HG02938 (cell line): ENCODE measurements at regions not wholly inside any gene's neighbourhood (a gene's known extent, or its start where the extent isn't known, plus 50 kb on each side); places are given as distances from the start of the nearest gene placed in this dataset.

Source experiments
- ATAC-seq: cut with Tn5 transposase; IDR thresholded peaks from one replicate; pipeline ENCODE4 v1.9.1; 2021; ENCODE audit warnings: mild to moderate bottlenecking, moderate library complexity; ENCODE audit not compliant: unreplicated experiment

DNA sequence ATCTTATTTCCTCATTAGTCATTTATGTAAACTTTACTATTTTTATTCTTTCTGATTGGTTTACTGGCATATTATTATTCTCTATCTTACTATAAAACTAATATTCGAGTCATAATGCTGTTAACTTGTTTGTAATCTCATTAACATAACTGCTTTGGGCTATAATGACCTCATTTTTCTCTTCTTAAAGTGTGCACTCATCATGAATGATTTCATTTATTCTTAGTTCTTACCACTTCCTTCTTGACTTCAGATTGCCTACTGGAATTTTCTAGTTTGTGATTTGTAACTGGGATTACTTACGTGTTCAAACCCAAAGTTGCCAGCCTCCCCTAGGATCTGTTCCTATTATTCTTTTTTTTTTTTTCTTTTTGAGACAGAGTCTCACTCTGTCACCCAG is 91.8 kb upstream of the TNFAIP3 start:
- no peak for ATAC-seq

DNA sequence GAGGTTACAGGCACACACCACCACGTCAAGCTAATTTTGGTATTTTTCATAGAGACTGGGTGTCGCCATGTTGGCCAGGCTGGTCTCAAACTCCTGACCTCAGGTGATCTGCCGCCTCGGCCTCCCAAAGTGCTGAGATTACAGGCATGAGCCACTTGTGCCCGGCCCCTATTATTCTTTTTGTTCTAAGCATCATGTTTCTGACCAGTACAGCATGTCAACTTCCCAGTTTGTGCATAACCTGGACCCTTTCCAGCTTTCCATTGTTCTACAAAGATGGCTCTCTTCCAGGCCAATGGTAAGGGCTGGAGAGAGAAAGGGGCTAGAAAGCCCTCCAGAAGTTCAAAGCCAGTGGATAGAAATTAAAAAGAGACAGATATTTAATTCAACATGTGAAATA is 91.3 kb upstream of the TNFAIP3 start:
- ATAC-seq = no peak

DNA sequence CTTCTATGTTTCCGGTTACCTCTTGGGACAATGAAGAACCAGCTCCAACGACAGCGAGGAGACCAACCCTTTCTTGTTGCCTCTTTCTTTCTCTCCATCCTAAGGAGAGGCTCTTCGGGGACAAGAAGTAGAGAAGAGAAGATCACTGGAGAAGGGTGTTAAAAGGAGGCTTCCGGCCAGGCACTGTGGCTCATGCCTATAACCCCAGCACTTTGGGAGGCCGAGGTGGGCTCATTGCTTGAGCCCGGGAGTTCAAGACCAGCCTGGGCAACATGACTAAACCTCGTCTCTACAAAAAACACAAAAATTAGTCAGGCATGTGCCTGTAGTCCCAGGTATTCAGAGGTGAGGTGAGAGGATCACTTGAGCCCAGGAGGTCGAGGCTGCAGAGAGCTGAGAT is 90.8 kb upstream of the TNFAIP3 start:
- no peak for ATAC-seq

GRCh38 chr6:137776786-137777686 is 90.0 kb upstream of the TNFAIP3 start:
- no peak for ATAC-seq

- ATAC-seq = no peak
Measured at GRCh38 chr6:137777687-137778075, 89.4 kb upstream of the TNFAIP3 start.

DNA sequence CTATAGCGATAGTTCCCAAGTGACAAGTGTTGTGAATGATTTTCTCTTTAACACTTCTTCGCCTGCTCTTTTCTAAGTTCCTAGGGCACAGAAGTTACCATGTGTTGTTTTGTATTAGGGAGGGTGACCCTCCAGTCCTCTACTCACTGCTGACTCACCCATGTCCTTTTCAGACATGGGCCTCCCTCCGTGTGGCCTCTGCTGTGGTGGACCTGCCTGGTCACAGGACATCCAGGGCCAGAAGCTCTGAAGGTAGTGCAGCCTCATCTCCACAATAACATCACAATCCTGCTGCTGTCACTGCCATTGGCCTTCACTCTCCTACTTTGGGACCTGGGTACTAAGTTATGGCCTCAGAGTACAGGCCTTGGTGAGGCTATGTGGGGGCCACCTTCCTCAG is 87.1 kb upstream of the TNFAIP3 start:
- no peak for ATAC-seq

DNA sequence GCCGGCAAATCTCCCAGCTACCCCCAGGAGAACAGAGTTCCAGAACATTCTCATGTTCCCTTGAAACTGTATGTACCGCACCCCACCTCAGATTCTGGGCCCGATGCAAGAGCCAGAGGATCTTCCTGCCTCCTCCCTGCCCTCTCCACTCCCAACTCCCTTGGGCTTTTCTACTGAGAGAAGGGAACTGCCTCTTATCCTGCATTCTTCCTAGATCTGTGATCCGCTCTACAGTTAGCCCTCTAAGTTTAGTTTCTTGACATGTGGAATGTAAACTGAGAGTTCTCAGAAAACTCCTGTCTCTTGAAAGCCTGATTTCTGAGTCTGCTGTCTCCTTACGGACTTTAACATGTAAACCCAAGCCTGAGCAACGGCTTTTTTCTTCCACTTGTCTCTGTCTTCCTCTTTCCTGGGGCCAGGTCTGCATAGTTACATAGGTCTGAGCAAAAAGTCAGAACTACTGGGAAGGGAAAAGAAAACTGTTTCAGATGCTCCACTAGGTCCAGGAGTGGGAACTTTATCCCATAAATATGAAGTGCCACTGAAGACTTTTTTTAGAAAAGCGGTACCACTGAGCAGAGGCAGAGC is 86.5 kb upstream of the TNFAIP3 start:
- ATAC-seq = no peak

GRCh38 chr6:137781639-137782038 is 85.4 kb upstream of the TNFAIP3 start:
- ATAC-seq = no peak

DNA sequence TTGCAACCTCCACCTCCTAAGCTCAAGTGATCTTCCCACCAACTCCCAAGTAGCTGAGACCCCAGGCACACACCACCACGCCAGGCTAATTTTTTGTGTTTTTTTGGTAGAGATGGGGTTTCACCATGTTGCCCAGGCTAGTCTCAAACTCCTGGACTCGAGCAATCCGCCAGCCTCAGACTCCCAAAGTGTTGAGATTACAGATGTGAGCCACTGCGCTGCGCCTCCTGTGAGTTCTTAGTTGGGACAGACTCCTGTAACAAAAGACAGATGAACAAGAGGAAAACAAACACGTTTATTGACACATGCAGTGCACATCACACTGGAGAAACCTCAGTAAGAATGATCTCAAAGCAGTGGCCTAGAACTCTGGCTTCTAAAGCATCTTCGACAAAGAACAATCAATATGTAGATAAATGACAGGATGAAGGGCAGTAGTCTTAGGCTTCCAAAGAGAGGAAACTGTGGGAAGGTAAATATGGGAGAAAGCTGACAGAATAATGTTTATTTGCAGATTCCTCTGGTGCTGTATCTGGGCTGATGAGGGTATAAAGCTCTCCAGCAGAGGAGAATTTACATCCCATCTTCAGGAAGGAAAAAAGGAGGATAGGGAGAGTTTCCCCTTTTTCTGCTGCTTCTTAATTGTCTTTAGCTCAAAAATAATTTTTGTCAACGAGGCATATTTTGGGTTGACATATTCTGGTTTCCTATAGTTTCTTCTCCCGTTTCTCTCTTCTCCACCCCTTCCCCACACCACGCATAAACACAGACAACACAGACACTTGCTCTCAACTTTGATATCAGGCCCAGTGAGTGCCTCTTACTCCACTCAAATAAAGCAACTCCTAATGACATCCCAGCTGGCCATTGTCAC is 84.7 kb upstream of the TNFAIP3 start:
- ATAC-seq = no peak

- ATAC-seq = no peak
Measured at GRCh38 chr6:137783710-137784109, 83.3 kb upstream of the TNFAIP3 start.

DNA sequence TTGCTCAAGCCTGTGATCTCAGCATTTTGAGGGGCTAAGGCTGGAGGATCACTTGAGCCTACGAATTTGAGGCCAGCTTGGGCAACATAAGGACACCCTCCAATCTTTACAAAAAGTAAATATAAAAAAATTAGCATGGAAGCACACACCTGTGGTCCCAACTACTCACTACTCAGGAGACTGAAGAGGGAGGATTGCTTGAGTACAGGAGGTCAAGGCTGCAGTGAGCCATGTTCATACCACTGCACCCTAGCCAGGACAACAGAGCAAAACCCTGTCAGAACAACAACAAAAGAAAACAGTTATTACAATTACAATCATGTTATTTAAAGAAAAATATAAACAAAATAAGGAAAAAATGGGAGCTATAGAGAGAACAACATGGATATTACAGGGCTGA is 82.5 kb upstream of the TNFAIP3 start:
- no peak for ATAC-seq

DNA sequence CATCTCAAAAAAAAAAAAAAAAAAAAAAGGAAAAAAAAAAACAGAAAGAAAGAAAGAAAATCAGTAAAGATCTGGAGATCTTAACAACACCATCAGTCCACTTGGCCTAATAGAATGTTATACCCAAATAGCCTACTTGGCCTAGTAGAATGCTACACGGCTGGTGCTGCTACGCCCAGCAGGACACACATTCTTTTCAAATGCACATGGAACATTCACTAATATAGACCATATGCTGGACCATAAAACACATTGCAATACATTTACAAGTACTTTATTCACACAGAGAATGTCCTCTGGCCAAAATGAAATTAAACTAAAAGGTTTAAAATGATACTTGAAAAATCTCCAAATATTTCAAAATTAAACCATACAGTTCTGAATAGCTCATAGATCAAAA is 80.0 kb upstream of the TNFAIP3 start:
- no peak for ATAC-seq

DNA sequence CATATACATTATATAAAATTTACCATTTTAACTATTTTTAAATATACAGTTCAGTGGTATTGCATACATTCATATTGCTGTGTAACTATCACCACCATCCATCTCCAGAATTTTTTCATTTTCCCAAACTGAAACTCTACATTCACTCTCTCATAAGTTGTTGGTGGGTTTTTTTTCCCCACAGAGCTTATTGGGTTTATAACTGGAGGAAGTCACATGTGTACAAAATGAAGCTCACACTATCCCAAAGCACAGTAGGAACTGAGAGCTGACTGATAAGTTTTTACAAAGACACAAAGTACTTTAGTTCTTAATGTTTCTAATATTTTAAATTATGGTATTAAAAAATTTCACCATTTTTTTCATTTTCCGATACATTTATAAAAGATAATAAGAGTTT is 78.8 kb upstream of the TNFAIP3 start:
- ATAC-seq = no peak

DNA sequence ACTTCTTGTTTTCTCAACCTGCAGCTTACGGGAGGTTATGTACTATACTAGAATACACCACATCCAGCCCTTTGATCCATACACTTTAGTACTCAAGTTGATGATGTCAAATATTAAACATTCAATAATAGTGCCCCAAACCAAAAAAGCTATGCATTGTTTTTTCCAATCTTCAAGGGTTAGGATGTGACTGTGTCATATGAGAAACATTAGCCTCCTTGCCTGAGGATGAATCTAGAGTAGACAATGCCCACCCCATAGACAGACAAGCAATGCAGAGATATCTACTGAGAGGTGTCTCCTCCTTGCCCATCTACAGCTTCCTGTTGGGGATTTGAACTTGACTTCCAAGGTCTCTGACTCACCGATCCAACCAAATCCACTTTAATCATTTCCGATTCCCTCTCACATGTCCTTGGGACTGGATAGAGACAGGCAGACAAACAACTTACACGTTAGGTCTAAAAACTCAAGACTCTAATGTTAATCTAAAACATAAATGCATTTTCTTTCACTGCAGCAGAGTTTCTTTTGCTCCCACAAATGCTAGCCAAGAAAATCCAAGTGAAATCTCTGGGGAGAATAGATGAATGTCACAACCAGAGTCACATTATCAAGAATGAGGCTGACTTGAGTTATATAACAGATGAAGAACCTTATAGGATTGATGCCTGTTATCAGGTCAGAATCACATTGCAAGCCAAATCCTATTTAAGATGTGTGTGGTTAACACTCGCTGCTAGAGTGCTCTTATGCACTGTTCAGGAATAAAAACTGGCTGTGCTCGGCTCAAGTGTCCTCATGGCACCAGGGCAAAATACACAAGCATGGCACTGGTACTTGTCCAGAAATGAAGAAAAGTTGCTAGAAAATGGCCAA is 75.5 kb upstream of the TNFAIP3 start:
- no peak for ATAC-seq

DNA sequence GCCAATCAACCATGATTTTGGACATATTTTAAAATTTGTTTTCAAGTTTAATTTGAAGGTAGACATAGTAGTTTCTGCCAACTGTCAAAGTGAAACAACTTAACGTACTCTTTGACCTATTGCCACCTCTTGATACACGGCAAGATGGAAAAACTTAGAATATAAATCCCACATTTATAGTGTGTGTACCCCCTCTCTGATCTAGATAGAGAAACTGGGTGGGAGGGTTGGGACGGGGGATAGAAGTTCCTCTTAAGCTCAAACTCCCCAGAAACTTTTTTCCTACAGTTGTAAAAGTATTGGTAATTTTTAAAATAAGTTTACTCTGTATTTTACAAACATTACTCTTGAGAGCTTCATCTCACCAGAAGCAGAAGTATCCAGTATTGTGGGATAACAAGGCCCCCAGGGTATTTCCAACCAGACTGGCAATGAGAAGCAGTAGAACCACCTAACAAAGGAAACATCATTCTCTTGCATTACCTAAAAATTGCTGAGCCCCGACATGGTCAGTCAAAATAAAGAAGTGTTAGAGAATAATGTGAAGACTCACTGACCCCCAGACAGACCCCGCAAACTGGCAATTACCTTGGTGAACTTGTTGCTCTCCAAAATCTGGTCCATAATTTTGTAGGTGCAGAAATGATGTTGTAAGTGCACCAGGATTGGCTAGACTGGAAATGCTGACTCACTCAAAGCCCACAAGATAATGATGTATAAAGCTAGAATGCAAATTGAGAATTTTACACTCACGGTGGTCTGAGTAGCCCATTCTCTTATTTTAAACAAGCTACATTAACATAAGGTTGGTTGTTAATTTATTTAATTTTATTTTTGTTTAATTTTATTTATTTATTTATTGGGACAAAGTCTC is 74.7 kb upstream of the TNFAIP3 start:
- ATAC-seq = no peak

GRCh38 chr6:137793805-137794515 is 73.1 kb upstream of the TNFAIP3 start:
- no peak for ATAC-seq

DNA sequence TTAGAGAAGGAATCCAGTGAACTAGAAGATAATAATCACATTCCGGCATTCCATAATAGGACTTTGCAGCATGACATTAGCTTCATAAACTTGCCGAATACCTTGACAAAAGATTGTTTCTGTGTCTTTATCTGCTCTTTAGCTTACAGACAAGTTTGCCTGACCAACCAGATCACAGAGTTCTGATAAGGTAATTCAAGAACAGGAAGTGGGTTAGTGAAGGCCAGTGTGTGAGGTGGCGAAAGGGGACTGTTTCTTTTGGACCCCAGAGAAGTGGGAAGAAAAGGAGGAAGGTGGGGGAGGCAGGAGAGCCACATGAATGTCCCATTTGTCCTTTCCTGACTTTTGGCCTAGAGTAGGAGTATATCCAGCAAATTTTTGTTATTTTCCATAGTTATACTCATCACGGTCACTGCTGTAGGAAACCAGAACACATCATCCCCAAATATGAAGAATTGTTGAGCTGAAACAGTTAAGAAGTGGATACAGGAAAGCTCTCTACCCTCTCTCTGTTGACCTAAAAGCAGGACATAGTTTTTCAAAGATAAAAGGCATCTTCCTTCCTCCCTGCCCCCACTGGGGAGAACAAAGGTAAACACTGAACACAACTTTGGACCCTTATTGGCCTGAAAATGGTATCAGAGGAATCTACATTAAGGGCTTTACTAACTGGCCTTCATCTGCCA is 72.4 kb upstream of the TNFAIP3 start:
- ATAC-seq = no peak

DNA sequence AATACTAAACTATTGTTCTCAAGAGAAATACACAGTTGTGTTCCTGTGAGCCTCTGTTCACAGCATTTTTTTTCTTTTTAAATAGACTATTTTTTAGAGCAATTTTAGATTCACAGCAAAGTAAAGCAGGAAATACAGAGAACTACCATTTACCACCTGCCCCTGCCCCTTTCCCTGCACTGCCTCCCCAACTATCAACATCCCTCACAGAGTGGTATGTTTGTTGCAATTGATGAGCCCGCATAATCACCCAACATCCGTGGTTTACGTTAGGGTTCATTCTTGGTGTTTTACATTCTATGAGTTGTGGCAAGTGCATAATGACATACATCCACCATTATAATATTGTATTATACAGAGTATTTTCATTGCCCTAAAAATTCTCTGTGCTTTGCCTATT is 71.6 kb upstream of the TNFAIP3 start:
- ATAC-seq = no peak

- no peak for ATAC-seq
Measured at GRCh38 chr6:137798261-137798660, 68.8 kb upstream of the TNFAIP3 start.
